Vagina (tissue), 2 donors: ENCODE measurements at regions not wholly inside any gene's neighbourhood (a gene's known extent, or its start where the extent isn't known, plus 50 kb on each side); places are given as distances from the start of the nearest gene placed in this dataset.

Source experiments
- POLR2A ChIP-seq, 2 donors: fragments of 450-650 bp; IDR thresholded peaks; one replicate each; pipeline ENCODE4 v1.6.1; 2017; ENCODE audit warnings: antibody characterized with exemption in 2 of 2, mild to moderate bottlenecking in 2 of 2, moderate library complexity in 2 of 2
- POLR2AphosphoS5 ChIP-seq, 2 donors: sonication (generic); formaldehyde crosslinking; IDR thresholded peaks; one replicate each; pipeline ENCODE4 v1.9.0; 2017; ENCODE audit warnings: antibody characterized with exemption in 2 of 2, mild to moderate bottlenecking in 2 of 2, low read depth in 1 of 2; ENCODE audit not compliant: insufficient read depth in 1 of 2
- TF ChIP-seq, protein P1 (sequence below), 3 experiments: fragments of 450-650 bp in 2 of 3; fragments of 200-600 bp in 1 of 3; sonication (generic) in 1 of 3; IDR thresholded peaks; one replicate each; pipeline ENCODE4 v1.5.1; 2017 to 2019; ENCODE audit warnings: antibody characterized with exemption in 3 of 3, mild to moderate bottlenecking in 2 of 3, moderate library complexity in 2 of 3

DNA sequence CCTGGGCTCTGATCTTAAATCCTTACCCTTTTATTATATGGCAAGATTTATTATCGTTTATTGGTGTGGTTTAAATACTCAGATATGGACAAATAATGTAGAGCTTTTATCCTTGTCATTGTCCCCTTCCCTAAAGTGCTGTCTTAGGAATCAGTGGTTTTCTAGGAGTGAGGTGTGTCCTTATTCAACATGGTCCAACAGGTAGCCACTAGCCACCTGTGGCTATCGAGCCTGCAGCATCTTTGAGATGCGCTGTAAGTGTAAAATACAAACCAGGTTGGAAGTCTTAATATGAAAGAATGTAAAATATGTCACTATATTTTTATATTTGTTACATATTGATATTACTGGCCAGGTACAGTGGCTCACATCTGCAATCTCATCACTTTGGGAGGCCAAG lies 82.4 kb upstream of the BASP1 start:
- TF ChIP-seq, protein P1, sequence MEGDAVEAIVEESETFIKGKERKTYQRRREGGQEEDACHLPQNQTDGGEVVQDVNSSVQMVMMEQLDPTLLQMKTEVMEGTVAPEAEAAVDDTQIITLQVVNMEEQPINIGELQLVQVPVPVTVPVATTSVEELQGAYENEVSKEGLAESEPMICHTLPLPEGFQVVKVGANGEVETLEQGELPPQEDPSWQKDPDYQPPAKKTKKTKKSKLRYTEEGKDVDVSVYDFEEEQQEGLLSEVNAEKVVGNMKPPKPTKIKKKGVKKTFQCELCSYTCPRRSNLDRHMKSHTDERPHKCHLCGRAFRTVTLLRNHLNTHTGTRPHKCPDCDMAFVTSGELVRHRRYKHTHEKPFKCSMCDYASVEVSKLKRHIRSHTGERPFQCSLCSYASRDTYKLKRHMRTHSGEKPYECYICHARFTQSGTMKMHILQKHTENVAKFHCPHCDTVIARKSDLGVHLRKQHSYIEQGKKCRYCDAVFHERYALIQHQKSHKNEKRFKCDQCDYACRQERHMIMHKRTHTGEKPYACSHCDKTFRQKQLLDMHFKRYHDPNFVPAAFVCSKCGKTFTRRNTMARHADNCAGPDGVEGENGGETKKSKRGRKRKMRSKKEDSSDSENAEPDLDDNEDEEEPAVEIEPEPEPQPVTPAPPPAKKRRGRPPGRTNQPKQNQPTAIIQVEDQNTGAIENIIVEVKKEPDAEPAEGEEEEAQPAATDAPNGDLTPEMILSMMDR (IDR thresholded peaks at IDR 0.05) = no peak
- TF ChIP-seq POLR2AphosphoS5 (IDR thresholded peaks at IDR 0.05; ENCODE audit: insufficient read depth in 1 of 2, low read depth in 1 of 2) (no peak), POLR2A (IDR thresholded peaks at IDR 0.05) (no peak)
